GM13976 (cell line): ENCODE measurements at regions not wholly inside any gene's neighbourhood (a gene's known extent, or its start where the extent isn't known, plus 50 kb on each side); places are given as distances from the start of the nearest gene placed in this dataset.

Source experiments
- DNase-seq: peaks from one replicate; pipeline ENCODE4 v3.0.0; 2012; ENCODE audit warnings: low spot score
- in situ Hi-C: fragments of 300-500 bp; cut with MboI; formaldehyde crosslinking; loops from one replicate; pipeline ENCODE4 v1.12.0; 2022; ENCODE audit warnings: low sequenced_read_pairs, mixed read lengths, inconsistent platforms; ENCODE audit not compliant: unreplicated experiment
- TF ChIP-seq, protein P1 (sequence below): IDR thresholded peaks from 2 replicates; pipeline ENCODE4 v1.5.1; 2012; ENCODE audit warnings: borderline replicate concordance, mild to moderate bottlenecking; ENCODE audit not compliant: insufficient read depth; ENCODE audit errors: extremely low read depth, missing control alignments, control extremely low read depth

DNA sequence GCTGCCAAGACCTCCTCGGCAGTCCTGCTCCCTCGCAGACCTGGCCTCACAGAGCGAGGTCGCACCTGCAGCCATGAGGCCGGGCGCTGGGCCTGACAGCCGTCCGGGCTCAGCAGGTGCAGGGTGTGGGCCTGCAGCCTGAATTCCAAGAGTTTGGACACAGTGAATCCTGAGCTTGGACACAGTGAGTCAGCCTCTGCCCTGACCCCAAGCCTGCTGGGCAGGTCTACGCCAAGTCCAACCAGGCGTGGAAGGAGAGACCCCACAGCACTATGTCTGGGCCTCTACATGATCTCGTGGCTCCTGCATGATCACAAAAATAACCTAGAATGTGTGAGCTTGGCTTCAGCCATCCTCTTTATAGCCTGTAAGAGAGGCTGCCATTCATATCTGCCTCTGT lies 121.0 kb downstream of the C16orf95 start:
- no peak for DNase-seq

DNA sequence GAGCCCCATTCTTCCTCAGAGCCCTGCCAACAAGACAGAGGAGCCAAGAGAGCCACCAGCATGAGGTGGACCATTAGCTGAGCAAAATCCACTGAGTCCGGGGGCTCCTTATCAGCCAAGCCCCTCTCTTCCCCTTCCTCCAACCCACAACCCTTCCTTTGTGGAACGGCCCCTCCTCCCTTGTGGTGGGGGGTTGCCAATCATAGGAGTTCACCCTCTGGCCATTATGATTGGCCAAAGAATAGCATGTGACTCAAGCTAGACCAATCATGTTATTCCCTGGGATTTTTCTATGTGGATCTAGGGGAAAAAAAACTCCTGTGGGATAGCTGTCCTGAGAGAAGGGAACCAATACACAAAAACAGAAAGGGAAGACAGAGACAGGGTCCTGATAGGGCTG lies 120.5 kb downstream of the C16orf95 start:
- in situ Hi-C loops: no loop called here
- TF ChIP-seq, protein P1, sequence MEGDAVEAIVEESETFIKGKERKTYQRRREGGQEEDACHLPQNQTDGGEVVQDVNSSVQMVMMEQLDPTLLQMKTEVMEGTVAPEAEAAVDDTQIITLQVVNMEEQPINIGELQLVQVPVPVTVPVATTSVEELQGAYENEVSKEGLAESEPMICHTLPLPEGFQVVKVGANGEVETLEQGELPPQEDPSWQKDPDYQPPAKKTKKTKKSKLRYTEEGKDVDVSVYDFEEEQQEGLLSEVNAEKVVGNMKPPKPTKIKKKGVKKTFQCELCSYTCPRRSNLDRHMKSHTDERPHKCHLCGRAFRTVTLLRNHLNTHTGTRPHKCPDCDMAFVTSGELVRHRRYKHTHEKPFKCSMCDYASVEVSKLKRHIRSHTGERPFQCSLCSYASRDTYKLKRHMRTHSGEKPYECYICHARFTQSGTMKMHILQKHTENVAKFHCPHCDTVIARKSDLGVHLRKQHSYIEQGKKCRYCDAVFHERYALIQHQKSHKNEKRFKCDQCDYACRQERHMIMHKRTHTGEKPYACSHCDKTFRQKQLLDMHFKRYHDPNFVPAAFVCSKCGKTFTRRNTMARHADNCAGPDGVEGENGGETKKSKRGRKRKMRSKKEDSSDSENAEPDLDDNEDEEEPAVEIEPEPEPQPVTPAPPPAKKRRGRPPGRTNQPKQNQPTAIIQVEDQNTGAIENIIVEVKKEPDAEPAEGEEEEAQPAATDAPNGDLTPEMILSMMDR: no peak
- DNase-seq: no peak

More for the DNA sequence above, 121.0 kb downstream of the C16orf95 start:
- in situ Hi-C loops: no loop called here
- TF ChIP-seq, protein P1: no peak

DNA sequence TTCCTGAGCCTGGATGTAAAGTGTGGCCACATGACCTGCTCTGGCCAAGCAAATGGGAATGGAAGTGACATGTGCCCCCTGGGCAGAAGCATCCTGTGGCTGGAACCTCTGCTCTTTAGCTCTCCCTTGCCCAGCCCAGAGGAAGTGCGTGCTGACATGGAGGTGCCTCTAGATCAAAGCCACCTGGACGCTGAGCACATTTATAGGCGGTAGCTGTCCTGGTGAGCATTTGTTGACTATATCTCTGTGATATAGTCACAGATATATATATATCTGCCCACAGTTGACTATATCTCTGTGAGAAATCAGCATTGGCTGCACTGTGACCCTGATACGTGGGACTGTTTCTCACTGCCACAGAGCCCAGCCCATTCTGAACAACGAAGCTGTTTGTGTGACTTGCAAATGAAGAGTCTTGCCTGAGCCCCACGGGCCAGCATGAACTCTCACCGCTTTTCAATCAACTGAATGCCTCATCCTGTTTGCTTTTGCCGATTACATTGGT lies 118.8 kb downstream of the C16orf95 start:
- in situ Hi-C loops: no loop called here
- TF ChIP-seq, protein P1: no peak
- no peak for DNase-seq

GRCh38 chr16:87198881-87199280 lies 118.3 kb downstream of the C16orf95 start:
- DNase-seq: no peak
- TF ChIP-seq, protein P1: no peak
- in situ Hi-C loops: no loop called here

- in situ Hi-C loops: no loop called here
- TF ChIP-seq, protein P1: no peak
- no peak for DNase-seq
Observed at GRCh38 chr16:87199379-87199778, 117.8 kb downstream of the C16orf95 start.

- TF ChIP-seq, protein P1: no peak
- no peak for DNase-seq
- in situ Hi-C loops: no loop called here
Observed at GRCh38 chr16:87199901-87200300, 117.3 kb downstream of the C16orf95 start.
